Liver (tissue), 8 donors: ENCODE measurements at regions not wholly inside any gene's neighbourhood (a gene's known extent, or its start where the extent isn't known, plus 50 kb on each side); places are given as distances from the start of the nearest gene placed in this dataset.

ENCODE experiments used
- DNase-seq: peaks from one replicate; pipeline ENCODE4 v3.0.0-alpha.2; 2017; ENCODE audit warnings: low spot score
- H3K27ac ChIP-seq, 2 donors: one replicate each; pipeline ENCODE4 v1.7.0; 2013; ENCODE audit warnings: inconsistent platforms in 2 of 2, low read length in 2 of 2, control low read depth in 1 of 2, low read depth in 1 of 2, mild to moderate bottlenecking in 1 of 2
- H3K27me3 ChIP-seq, 4 donors: one replicate each; pipeline versions ENCODE4 v1.6.1 to v1.7.0; 2013; ENCODE audit warnings: low read length in 3 of 4, inconsistent platforms in 1 of 4, mild to moderate bottlenecking in 1 of 4, moderate library complexity in 1 of 4; ENCODE audit not compliant: control insufficient read depth in 4 of 4, insufficient read depth in 4 of 4
- H3K36me3 ChIP-seq, 4 donors: one replicate each; pipeline versions ENCODE4 v1.6.1 to v1.7.0; 2013; ENCODE audit warnings: low read length in 3 of 4, mild to moderate bottlenecking in 3 of 4, low read depth in 1 of 4, moderate library complexity in 1 of 4; ENCODE audit not compliant: control insufficient read depth in 4 of 4, insufficient read depth in 3 of 4
- H3K4me1 ChIP-seq, 4 donors: one replicate each; pipeline versions ENCODE4 v1.6.1 to v1.7.0; 2013; ENCODE audit warnings: low read length in 3 of 4, mild to moderate bottlenecking in 3 of 4, moderate library complexity in 1 of 4; ENCODE audit not compliant: control insufficient read depth in 4 of 4, insufficient read depth in 4 of 4
- H3K4me3 ChIP-seq, 3 donors: one replicate each; pipeline versions ENCODE4 v1.6.1 to v1.7.0; 2013; ENCODE audit warnings: low read length in 3 of 3, control low read depth in 1 of 3, low read depth in 1 of 3, mild to moderate bottlenecking in 1 of 3
- H3K9ac ChIP-seq, 2 donors: one replicate each; pipeline ENCODE4 v1.7.0; 2013; ENCODE audit warnings: low read length in 2 of 2, mild to moderate bottlenecking in 2 of 2, moderate library complexity in 2 of 2, control low read depth in 1 of 2, low read depth in 1 of 2
- H3K9me3 ChIP-seq, 4 donors: one replicate each; pipeline versions ENCODE4 v1.6.1 to v1.7.0; 2013; ENCODE audit warnings: low read length in 3 of 4; ENCODE audit not compliant: control insufficient read depth in 4 of 4
- EGR1 ChIP-seq, 2 donors: IDR thresholded peaks; 2 replicates each; pipeline ENCODE4 v1.6.1; 2016 to 2018; ENCODE audit warnings: antibody characterized with exemption in 2 of 2, low read depth in 2 of 2
- FOXA1 ChIP-seq: IDR thresholded peaks from 2 replicates; pipeline ENCODE4 v1.6.1; 2016; ENCODE audit warnings: antibody characterized with exemption
- FOXA2 ChIP-seq: IDR thresholded peaks from 2 replicates; pipeline ENCODE4 v1.6.1; 2016; ENCODE audit warnings: antibody characterized with exemption
- GABPA ChIP-seq, 2 donors: IDR thresholded peaks in 1 of 2; conservative IDR thresholded peaks in 1 of 2; 2 replicates each; pipeline ENCODE4 v1.6.1; 2016; ENCODE audit warnings: antibody characterized with exemption in 2 of 2, mild to moderate bottlenecking in 1 of 2, moderate library complexity in 1 of 2
- HNF4A ChIP-seq, 2 donors: conservative IDR thresholded peaks; 2 replicates each; pipeline ENCODE4 v1.6.1; 2016; ENCODE audit warnings: antibody characterized with exemption in 2 of 2, mild to moderate bottlenecking in 2 of 2
- HNF4G ChIP-seq: IDR thresholded peaks from 2 replicates; pipeline ENCODE4 v1.6.1; 2016; ENCODE audit warnings: antibody characterized with exemption
- JUND ChIP-seq, 2 donors: IDR thresholded peaks; 2 replicates each; pipeline ENCODE4 v1.6.1; 2016; ENCODE audit warnings: antibody characterized with exemption in 2 of 2
- NR2F2 ChIP-seq: IDR thresholded peaks from 2 replicates; pipeline ENCODE4 v1.6.1; 2016; ENCODE audit warnings: antibody characterized with exemption
- RAD21 ChIP-seq, 2 donors: IDR thresholded peaks; 2 replicates each; pipeline ENCODE4 v1.6.1; 2016; ENCODE audit warnings: antibody characterized with exemption in 2 of 2, mild to moderate bottlenecking in 2 of 2
- RXRA ChIP-seq, 2 donors: IDR thresholded peaks; 2 replicates each; pipeline ENCODE4 v1.6.1; 2017 to 2018; ENCODE audit warnings: antibody characterized with exemption in 2 of 2, mild to moderate bottlenecking in 1 of 2
- SP1 ChIP-seq: IDR thresholded peaks from 2 replicates; pipeline ENCODE4 v1.6.1; 2018; ENCODE audit warnings: antibody characterized with exemption, mild to moderate bottlenecking
- TAF1 ChIP-seq: conservative IDR thresholded peaks from 2 replicates; pipeline ENCODE4 v1.6.1; 2016; ENCODE audit warnings: antibody characterized with exemption, mild to moderate bottlenecking
- YY1 ChIP-seq: IDR thresholded peaks from 2 replicates; pipeline ENCODE4 v1.6.1; 2016; ENCODE audit warnings: antibody characterized with exemption, mild to moderate bottlenecking
- WGBS: extraction: QIAGEN DNeasy Blood & Tissue Kit; methylation state at CpG from one replicate; pipeline ENCODE4 v1.1.7; 2013; 5-methylcytosine and 5-hydroxymethylcytosine counted together
- TF ChIP-seq, protein P1 (sequence below): IDR thresholded peaks from 2 replicates; pipeline ENCODE4 v1.6.1; 2016; ENCODE audit warnings: antibody characterized with exemption
- TF ChIP-seq, protein P2 (sequence below): fragments of 150-350 bp; IDR thresholded peaks from 2 replicates; pipeline ENCODE4 v1.5.1; 2017; ENCODE audit warnings: improper control_type of control experiment, low read depth, low read length; ENCODE audit not compliant: missing input control
- TF ChIP-seq, protein P3 (sequence below): IDR thresholded peaks from 2 replicates; pipeline ENCODE4 v1.6.1; 2016; ENCODE audit warnings: antibody characterized with exemption
- TF ChIP-seq, protein P4 (sequence below): IDR thresholded peaks from 2 replicates; pipeline ENCODE4 v1.6.1; 2016; ENCODE audit warnings: antibody characterized with exemption, mild to moderate bottlenecking
- TF ChIP-seq, protein P5 (sequence below): IDR thresholded peaks from 2 replicates; pipeline ENCODE4 v1.6.1; 2016; ENCODE audit warnings: antibody characterized with exemption
- donor health status: healthy.
- donor health status: healthy.
- donor health status: healthy.
- donor health status: healthy.
- donor health status: healthy.

DNA sequence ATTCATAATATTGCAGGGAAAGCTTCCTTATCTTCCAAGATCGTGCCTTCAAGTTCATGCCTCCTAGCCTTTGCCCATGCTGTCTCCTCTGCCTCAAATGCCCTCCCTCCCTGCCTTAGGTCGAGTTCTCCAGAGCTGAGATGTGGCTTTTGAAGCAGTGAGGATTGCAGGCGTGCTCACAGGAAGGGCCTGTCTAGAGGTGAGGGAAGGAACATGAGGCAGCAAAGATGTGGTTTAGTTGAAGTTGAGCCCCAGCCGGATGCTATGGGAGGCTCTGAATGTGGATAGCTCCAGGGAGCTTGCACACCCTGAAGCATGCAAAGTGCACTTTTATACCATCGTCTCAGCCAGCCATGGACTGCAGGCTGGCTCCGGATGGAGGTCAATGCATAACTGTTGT, 754.6 kb upstream of the EEF2KMT start:
- no peak for DNase-seq
- H3K36me3 ChIP-seq, result no peaks in the 10 kb centered on the region
- H3K9me3 ChIP-seq, result peaks cover 0 to 2% (median 0%) of the 10 kb centered on the region in 4 donors
- H3K4me1 ChIP-seq, result no peaks in the 10 kb centered on the region
- no peak overlapping the region for H3K4me3 ChIP-seq
- H3K27me3 ChIP-seq, result no peaks in the 10 kb centered on the region
- H3K9ac ChIP-seq, result no peak overlapping the region
- WGBS, result 46% methylated on average over 6 of the region's 6 CpGs
- no peak for TF ChIP-seq NR2F2
- no peak for TF ChIP-seq EGR1 (IDR thresholded peaks at IDR 0.05; ENCODE audit: low read depth in 2 of 2)
- TF ChIP-seq, protein P1, sequence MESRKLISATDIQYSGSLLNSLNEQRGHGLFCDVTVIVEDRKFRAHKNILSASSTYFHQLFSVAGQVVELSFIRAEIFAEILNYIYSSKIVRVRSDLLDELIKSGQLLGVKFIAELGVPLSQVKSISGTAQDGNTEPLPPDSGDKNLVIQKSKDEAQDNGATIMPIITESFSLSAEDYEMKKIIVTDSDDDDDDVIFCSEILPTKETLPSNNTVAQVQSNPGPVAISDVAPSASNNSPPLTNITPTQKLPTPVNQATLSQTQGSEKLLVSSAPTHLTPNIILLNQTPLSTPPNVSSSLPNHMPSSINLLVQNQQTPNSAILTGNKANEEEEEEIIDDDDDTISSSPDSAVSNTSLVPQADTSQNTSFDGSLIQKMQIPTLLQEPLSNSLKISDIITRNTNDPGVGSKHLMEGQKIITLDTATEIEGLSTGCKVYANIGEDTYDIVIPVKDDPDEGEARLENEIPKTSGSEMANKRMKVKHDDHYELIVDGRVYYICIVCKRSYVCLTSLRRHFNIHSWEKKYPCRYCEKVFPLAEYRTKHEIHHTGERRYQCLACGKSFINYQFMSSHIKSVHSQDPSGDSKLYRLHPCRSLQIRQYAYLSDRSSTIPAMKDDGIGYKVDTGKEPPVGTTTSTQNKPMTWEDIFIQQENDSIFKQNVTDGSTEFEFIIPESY, result no peak
- TF ChIP-seq, protein P2, sequence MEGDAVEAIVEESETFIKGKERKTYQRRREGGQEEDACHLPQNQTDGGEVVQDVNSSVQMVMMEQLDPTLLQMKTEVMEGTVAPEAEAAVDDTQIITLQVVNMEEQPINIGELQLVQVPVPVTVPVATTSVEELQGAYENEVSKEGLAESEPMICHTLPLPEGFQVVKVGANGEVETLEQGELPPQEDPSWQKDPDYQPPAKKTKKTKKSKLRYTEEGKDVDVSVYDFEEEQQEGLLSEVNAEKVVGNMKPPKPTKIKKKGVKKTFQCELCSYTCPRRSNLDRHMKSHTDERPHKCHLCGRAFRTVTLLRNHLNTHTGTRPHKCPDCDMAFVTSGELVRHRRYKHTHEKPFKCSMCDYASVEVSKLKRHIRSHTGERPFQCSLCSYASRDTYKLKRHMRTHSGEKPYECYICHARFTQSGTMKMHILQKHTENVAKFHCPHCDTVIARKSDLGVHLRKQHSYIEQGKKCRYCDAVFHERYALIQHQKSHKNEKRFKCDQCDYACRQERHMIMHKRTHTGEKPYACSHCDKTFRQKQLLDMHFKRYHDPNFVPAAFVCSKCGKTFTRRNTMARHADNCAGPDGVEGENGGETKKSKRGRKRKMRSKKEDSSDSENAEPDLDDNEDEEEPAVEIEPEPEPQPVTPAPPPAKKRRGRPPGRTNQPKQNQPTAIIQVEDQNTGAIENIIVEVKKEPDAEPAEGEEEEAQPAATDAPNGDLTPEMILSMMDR, result no peak
- TF ChIP-seq, protein P3, sequence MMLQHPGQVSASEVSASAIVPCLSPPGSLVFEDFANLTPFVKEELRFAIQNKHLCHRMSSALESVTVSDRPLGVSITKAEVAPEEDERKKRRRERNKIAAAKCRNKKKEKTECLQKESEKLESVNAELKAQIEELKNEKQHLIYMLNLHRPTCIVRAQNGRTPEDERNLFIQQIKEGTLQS, result no peak
- TF ChIP-seq TAF1, result no peak
- no peak for TF ChIP-seq HNF4A (conservative IDR thresholded peaks at IDR 0.05)
- TF ChIP-seq, protein P4, sequence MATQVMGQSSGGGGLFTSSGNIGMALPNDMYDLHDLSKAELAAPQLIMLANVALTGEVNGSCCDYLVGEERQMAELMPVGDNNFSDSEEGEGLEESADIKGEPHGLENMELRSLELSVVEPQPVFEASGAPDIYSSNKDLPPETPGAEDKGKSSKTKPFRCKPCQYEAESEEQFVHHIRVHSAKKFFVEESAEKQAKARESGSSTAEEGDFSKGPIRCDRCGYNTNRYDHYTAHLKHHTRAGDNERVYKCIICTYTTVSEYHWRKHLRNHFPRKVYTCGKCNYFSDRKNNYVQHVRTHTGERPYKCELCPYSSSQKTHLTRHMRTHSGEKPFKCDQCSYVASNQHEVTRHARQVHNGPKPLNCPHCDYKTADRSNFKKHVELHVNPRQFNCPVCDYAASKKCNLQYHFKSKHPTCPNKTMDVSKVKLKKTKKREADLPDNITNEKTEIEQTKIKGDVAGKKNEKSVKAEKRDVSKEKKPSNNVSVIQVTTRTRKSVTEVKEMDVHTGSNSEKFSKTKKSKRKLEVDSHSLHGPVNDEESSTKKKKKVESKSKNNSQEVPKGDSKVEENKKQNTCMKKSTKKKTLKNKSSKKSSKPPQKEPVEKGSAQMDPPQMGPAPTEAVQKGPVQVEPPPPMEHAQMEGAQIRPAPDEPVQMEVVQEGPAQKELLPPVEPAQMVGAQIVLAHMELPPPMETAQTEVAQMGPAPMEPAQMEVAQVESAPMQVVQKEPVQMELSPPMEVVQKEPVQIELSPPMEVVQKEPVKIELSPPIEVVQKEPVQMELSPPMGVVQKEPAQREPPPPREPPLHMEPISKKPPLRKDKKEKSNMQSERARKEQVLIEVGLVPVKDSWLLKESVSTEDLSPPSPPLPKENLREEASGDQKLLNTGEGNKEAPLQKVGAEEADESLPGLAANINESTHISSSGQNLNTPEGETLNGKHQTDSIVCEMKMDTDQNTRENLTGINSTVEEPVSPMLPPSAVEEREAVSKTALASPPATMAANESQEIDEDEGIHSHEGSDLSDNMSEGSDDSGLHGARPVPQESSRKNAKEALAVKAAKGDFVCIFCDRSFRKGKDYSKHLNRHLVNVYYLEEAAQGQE, result no peak
- TF ChIP-seq FOXA2, result no peak
- TF ChIP-seq RXRA (IDR thresholded peaks at IDR 0.05), result no peak
- TF ChIP-seq GABPA (IDR thresholded peaks at IDR 0.05 in 1 of 2, conservative IDR thresholded peaks at IDR 0.05 in 1 of 2), result no peak
- TF ChIP-seq YY1, result no peak
- no peak for TF ChIP-seq HNF4G
- TF ChIP-seq, protein P5, sequence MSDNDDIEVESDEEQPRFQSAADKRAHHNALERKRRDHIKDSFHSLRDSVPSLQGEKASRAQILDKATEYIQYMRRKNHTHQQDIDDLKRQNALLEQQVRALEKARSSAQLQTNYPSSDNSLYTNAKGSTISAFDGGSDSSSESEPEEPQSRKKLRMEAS, result no peak
- TF ChIP-seq RAD21 (IDR thresholded peaks at IDR 0.05), result no peak
- no peak for TF ChIP-seq JUND (IDR thresholded peaks at IDR 0.05)
- no peak for TF ChIP-seq SP1
- TF ChIP-seq FOXA1, result no peak
- H3K27ac ChIP-seq, result no peak overlapping the region
